ENCODE measurements at regions not wholly inside any gene's neighbourhood (a gene's known extent, or its start where the extent isn't known, plus 50 kb on each side); places are given as distances from the start of the nearest gene placed in this dataset.

- TF ChIP-seq POLR2AphosphoS5 (IDR thresholded peaks at IDR 0.05; ENCODE audit: low read depth) (no peak), EZH2 (IDR thresholded peaks at IDR 0.05; ENCODE audit: low read depth, unreplicated experiment) (no peak), CTCF (conservative IDR thresholded peaks at IDR 0.05; ENCODE audit: low read depth in 2 of 2) (no peak), CREB1 (CRISPR knock-in tag; IDR thresholded peaks at IDR 0.05; ENCODE audit: low read depth) (no peak), ETS1 (IDR thresholded peaks at IDR 0.05) (no peak), EZH2phosphoT487 (IDR thresholded peaks at IDR 0.05; ENCODE audit: unreplicated experiment) (no peak), REST (IDR thresholded peaks at IDR 0.05; ENCODE audit: unreplicated experiment) (no peak), NANOG (IDR thresholded peaks at IDR 0.05; ENCODE audit: borderline replicate concordance) (no peak), ZNF114 (CRISPR knock-in tag; IDR thresholded peaks at IDR 0.05) (no peak), JUNB (IDR thresholded peaks at IDR 0.05; ENCODE audit: unreplicated experiment) (no peak)
Observed at GRCh38 chr16:54734156-54734555, 196.5 kb upstream of the IRX5 start.
